PC-9 (cell line): ENCODE measurements at regions not wholly inside any gene's neighbourhood (a gene's known extent, or its start where the extent isn't known, plus 50 kb on each side); places are given as distances from the start of the nearest gene placed in this dataset.

Experiments
- BruUV-seq: library from RNA; stranded (reverse); fragments of 400-500 nt; replicated peaks from 2 replicates; lab custom pipeline; 2021; lab: Mats Ljungman, UMichigan
- CTCF ChIA-PET: fragments of 300-600 bp; sonication (Branson Sonifier 250); formaldehyde crosslinking; loops from one replicate; lab custom pipeline; 2022; ENCODE audit warnings: antibody characterized with exemption; lab: Charles Lee
- POLR2A ChIA-PET: fragments of 300-600 bp; sonication (Branson Sonifier 250); formaldehyde crosslinking; loops from one replicate; lab custom pipeline; 2022; ENCODE audit warnings: antibody characterized with exemption; ENCODE audit not compliant: unreplicated experiment; lab: Charles Lee
- DNase-seq, 2 experiments: peaks; one replicate each; pipeline versions ENCODE4 v3.0.0 to v3.0.0-alpha.2; 2015 to 2022; ENCODE audit warnings: mixed read lengths in 1 of 2
- H2AFZ ChIP-seq: fragments of 200-600 bp; sonication (generic); 2 replicates; pipeline ENCODE4 v1.8.1; 2017; ENCODE audit warnings: antibody characterized with exemption
- H3F3A ChIP-seq: fragments of 200-600 bp; sonication (generic); 2 replicates; pipeline ENCODE4 v1.8.1; 2017; ENCODE audit warnings: antibody characterized with exemption, mild to moderate bottlenecking, low read depth; ENCODE audit not compliant: insufficient read depth
- H3K27ac ChIP-seq: fragments of 200-600 bp; sonication (generic); 2 replicates; pipeline ENCODE4 v1.6.1; 2016; ENCODE audit warnings: mixed run types
- H3K27me3 ChIP-seq: fragments of 200-600 bp; sonication (generic); 2 replicates; pipeline ENCODE4 v1.6.1; 2016; ENCODE audit warnings: low read depth, mixed run types; ENCODE audit not compliant: insufficient read depth
- H3K36me3 ChIP-seq: fragments of 200-600 bp; sonication (generic); 2 replicates; pipeline ENCODE4 v1.6.1; 2016; ENCODE audit warnings: low read depth, mixed run types
- H3K4me1 ChIP-seq: fragments of 200-600 bp; sonication (generic); replicated peaks from 2 replicates; pipeline ENCODE4 v1.6.1; 2016; ENCODE audit warnings: mixed run types; ENCODE audit not compliant: insufficient read depth
- H3K4me2 ChIP-seq: fragments of 200-600 bp; sonication (generic); 2 replicates; pipeline ENCODE4 v1.6.1; 2017; ENCODE audit warnings: mixed run types
- H3K4me3 ChIP-seq: fragments of 200-600 bp; sonication (generic); 2 replicates; pipeline ENCODE4 v1.6.1; 2016; ENCODE audit warnings: mixed run types
- H3K79me2 ChIP-seq: fragments of 200-600 bp; sonication (generic); 2 replicates; pipeline ENCODE4 v1.6.1; 2017; ENCODE audit warnings: low read depth, mixed run types
- H3K9me2 ChIP-seq: fragments of 200-600 bp; sonication (generic); 2 replicates; pipeline ENCODE4 v1.8.1; 2017; ENCODE audit warnings: mild to moderate bottlenecking; ENCODE audit not compliant: insufficient read depth
- H3K9me3 ChIP-seq: fragments of 200-600 bp; sonication (generic); 2 replicates; pipeline ENCODE4 v1.8.1; 2016; ENCODE audit warnings: low read depth; ENCODE audit not compliant: insufficient read depth
- H4K20me1 ChIP-seq: fragments of 200-600 bp; sonication (generic); 2 replicates; pipeline ENCODE4 v1.8.1; 2017; ENCODE audit not compliant: insufficient read depth
- CTCF ChIP-seq: fragments of 200-600 bp; sonication (generic); conservative IDR thresholded peaks from 2 replicates; pipeline ENCODE4 v1.6.1; 2017; ENCODE audit warnings: mixed run types, antibody characterized with exemption, mild to moderate bottlenecking, moderate library complexity
- EZH2 ChIP-seq: fragments of 200-600 bp; sonication (generic); IDR thresholded peaks from 2 replicates; pipeline ENCODE4 v1.8.0; 2017; ENCODE audit warnings: antibody characterized with exemption, low read depth
- intact Hi-C: fragments of 100-400 bp; cut with micrococcal nuclease; formaldehyde crosslinking; loops from one replicate; pipeline ENCODE4 v1.10.0; 2022; ENCODE audit not compliant: unreplicated experiment

DNA sequence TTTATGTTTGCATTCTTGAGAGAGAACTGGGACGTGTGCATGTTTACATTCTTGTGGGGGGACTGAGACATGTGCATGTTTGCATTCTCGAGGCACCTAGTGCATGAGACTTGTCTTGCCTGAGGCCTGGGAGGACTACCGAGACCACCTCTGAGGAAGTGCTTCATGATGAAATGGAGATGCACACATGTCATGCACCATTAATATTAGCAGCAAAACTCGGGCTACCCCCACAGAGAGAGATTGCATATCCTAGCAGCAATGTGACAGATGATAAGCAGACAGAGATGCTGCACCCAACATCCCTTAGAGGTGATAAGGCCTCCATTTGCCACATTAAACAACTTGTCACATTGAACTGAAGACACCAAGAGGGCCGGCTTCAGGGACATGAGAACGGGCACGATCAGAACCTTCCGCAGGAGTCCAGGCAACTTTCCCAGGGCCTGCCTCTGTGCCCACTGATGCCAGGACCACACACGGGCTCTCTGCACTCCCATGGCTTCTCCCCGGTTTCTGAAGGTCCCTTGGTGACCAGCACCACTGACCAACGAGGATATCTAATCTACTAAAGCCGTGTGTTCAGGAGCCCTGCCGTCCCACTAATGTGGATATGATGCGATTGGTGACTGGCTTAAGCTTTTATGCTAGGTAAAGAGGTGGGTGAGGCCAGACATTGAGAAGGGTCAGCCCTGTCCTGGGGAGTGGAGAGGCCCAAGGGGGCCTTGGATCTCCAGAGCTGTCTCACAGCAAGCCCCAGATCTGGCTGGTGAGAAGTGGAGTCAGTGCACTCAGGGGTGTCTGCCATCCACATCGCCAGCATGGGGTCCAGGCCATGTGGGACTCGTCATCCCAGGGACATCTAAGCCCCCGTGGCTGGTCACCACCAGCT is 208.3 kb downstream of the NDUFA10 start:
- no peak overlapping the region for H3K4me3 ChIP-seq
- H3K4me1 ChIP-seq, result no peaks in the 10 kb centered on the region
- no peaks in the 10 kb centered on the region for H3F3A ChIP-seq
- no peak for DNase-seq
- H3K27ac ChIP-seq, result no peak overlapping the region
- BruUV-seq, result no TSS peak
- H3K79me2 ChIP-seq, result no peaks in the 10 kb centered on the region
- intact Hi-C loops, result no loop called here
- H3K27me3 ChIP-seq, result peaks cover 93% of the 10 kb centered on the region
- no peak for TF ChIP-seq EZH2
- TF ChIP-seq CTCF, result no peak
- no peaks in the 10 kb centered on the region for H3K36me3 ChIP-seq
- H3K9me2 ChIP-seq, result no peaks in the 10 kb centered on the region
- ChIA-PET POLR2A (no interaction called here), CTCF (no interaction called here)
- no peak overlapping the region for H3K4me2 ChIP-seq
- H2AFZ ChIP-seq, result no peak overlapping the region
- no peaks in the 10 kb centered on the region for H4K20me1 ChIP-seq
- no peaks in the 10 kb centered on the region for H3K9me3 ChIP-seq

DNA sequence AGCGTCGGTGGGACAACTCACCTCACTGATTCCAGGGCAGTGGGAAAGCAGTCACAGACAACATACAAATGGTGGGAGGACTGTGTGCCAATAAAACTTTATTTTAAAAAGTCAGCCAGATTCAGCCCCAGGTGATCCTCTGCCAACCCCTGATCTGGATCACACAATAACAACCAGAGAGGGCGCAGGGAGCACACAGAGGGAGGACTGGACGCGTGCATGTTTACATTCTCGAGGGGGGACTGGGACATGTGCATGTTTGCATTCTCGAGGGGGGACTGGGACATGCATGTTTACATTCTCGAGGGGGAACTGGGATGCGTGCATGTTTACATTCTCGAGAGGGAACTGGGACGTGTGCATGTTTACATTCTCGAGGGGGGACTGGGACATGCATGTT is 209.5 kb downstream of the NDUFA10 start:
- H3K4me2 ChIP-seq, result no peak overlapping the region

More for the DNA sequence above, 209.5 kb downstream of the NDUFA10 start:
- TF ChIP-seq CTCF, result no peak
- TF ChIP-seq EZH2, result no peak
- no peaks in the 10 kb centered on the region for H4K20me1 ChIP-seq
- intact Hi-C loops, result no loop called here
- no peaks in the 10 kb centered on the region for H3K79me2 ChIP-seq
- H3K4me3 ChIP-seq, result no peak overlapping the region
- no peaks in the 10 kb centered on the region for H3K9me2 ChIP-seq
- H3K9me3 ChIP-seq, result no peaks in the 10 kb centered on the region
- H3K36me3 ChIP-seq, result no peaks in the 10 kb centered on the region
- H3F3A ChIP-seq, result no peaks in the 10 kb centered on the region
- peaks cover 93% of the 10 kb centered on the region for H3K27me3 ChIP-seq
- CTCF ChIA-PET, result no interaction called here
- H3K27ac ChIP-seq, result no peak overlapping the region
- no peak for DNase-seq
- no peak overlapping the region for H2AFZ ChIP-seq
- POLR2A ChIA-PET, result no interaction called here
- H3K4me1 ChIP-seq, result no peaks in the 10 kb centered on the region
- BruUV-seq, result no TSS peak
